Left lung (tissue), 4 donors: ENCODE measurements at regions not wholly inside any gene's neighbourhood (a gene's known extent, or its start where the extent isn't known, plus 50 kb on each side); places are given as distances from the start of the nearest gene placed in this dataset.
"Not testable (repeated sequence)": the region's sequence is repeated elsewhere in the genome, so short reads cannot be mapped to it uniquely, and the experiment has no call there.

ENCODE experiments used
- ATAC-seq: fragments of 200-7000 bp; cut with Tn5 transposase; one replicate; pipeline ENCODE4 v1.9.1; 2020; ENCODE audit warnings: moderate library complexity
- DNase-seq, 4 donors: peaks; one replicate each; pipeline ENCODE4 v3.0.0-alpha.2; 2013 to 2020
- H3K27ac ChIP-seq, 2 donors: fragments of 200-600 bp; sonication (generic) in 1 of 2; one replicate each; pipeline versions ENCODE4 v1.5.0 to v1.8.0; 2020 to 2021
- H3K27me3 ChIP-seq, 2 donors: fragments of 200-600 bp; sonication (generic) in 1 of 2; one replicate each; pipeline versions ENCODE4 v1.5.0 to v1.8.0; 2020 to 2021
- H3K36me3 ChIP-seq, 2 donors: fragments of 200-600 bp; sonication (generic) in 1 of 2; one replicate each; pipeline versions ENCODE4 v1.5.0 to v1.8.0; 2020 to 2021
- H3K4me1 ChIP-seq, 2 donors: fragments of 200-600 bp; one replicate each; pipeline ENCODE4 v1.8.0; 2021
- H3K4me3 ChIP-seq, 2 donors: fragments of 200-600 bp; sonication (generic) in 1 of 2; one replicate each; pipeline versions ENCODE4 v1.5.0 to v1.8.0; 2020 to 2021; ENCODE audit warnings: mild to moderate bottlenecking in 1 of 2
- H3K9me3 ChIP-seq, 2 donors: fragments of 200-600 bp; sonication (generic) in 1 of 2; one replicate each; pipeline versions ENCODE4 v1.5.0 to v1.8.0; 2020 to 2021
- CTCF ChIP-seq, 2 donors: fragments of 200-600 bp; sonication (generic) in 1 of 2; IDR thresholded peaks; one replicate each; pipeline versions ENCODE4 v1.5.0 to v1.8.0; 2021; ENCODE audit warnings: antibody characterized with exemption in 2 of 2
- intact Hi-C, 2 donors: fragments of 100-400 bp; cut with DNase I; formaldehyde crosslinking; loops; one replicate each; pipeline versions ENCODE4 v1.11.2 to v1.14.2; 2022
- donor health status: DM: no; HTN: yes; CAD: no.
- donor health status: DM: no; HTN: no; CAD: no.

GRCh38 chr1:118563981-118564951, 379.2 kb upstream of the SPAG17 start:
- Histone ChIP-seq H3K27me3 (no peaks in the 10 kb centered on the region), H3K27ac (no peak overlapping the region), H3K4me3 (no peak overlapping the region), H3K9me3 (no peaks in the 10 kb centered on the region), H3K36me3 (no peaks in the 10 kb centered on the region), H3K4me1 (no peaks in the 10 kb centered on the region)
- no peak for DNase-seq
- intact Hi-C loops: no loop called here
- TF ChIP-seq CTCF (IDR thresholded peaks at IDR 0.05): no peak
- ATAC-seq: no peak

DNA sequence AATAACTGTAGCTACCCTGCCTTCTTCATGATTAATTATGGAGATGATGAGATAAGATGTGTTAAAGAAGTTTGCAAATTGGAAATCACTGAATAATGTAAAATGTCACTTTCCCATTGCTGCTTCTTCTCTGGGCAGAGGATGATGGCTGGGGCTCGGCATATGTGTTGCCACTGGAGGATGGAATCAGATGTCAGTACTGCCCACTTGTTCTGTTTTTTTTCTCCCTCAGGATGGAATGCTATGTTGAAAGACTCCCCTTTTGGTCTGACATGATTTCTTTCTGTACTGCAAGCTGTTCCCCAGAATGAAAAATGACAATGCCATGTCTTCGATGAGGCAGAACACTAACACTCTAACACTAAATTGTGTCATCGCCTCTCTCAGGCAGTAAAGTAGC, 373.9 kb upstream of the SPAG17 start:
- H3K36me3 ChIP-seq: no peaks in the 10 kb centered on the region
- no peaks in the 10 kb centered on the region for H3K9me3 ChIP-seq
- no peak overlapping the region for H3K4me3 ChIP-seq
- intact Hi-C loops: no loop called here
- ATAC-seq: no peak
- H3K27ac ChIP-seq: no peak overlapping the region
- no peak for DNase-seq
- no peaks in the 10 kb centered on the region for H3K27me3 ChIP-seq
- TF ChIP-seq CTCF (IDR thresholded peaks at IDR 0.05): no peak
- no peaks in the 10 kb centered on the region for H3K4me1 ChIP-seq

- Histone ChIP-seq H3K9me3 (peaks cover 0 to 10% of the 10 kb centered on the region in 2 donors), H3K4me1 (no peaks in the 10 kb centered on the region), H3K4me3 (no peak overlapping the region), H3K27ac (no peak overlapping the region), H3K36me3 (no peaks in the 10 kb centered on the region), H3K27me3 (no peaks in the 10 kb centered on the region)
- DNase-seq: no peak
- intact Hi-C loops: no loop called here
- no peak for TF ChIP-seq CTCF (IDR thresholded peaks at IDR 0.05)
- no peak for ATAC-seq
Observed at GRCh38 chr1:118556936-118557335, 371.9 kb upstream of the SPAG17 start.

- ATAC-seq: no peak
- H3K36me3 ChIP-seq: no peaks in the 10 kb centered on the region
- H3K9me3 ChIP-seq: peaks cover 0 to 12% of the 10 kb centered on the region in 2 donors
- no peak overlapping the region for H3K27ac ChIP-seq
- H3K4me3 ChIP-seq: no peak overlapping the region
- intact Hi-C loops: no loop called here
- TF ChIP-seq CTCF (IDR thresholded peaks at IDR 0.05): no peak
- no peaks in the 10 kb centered on the region for H3K4me1 ChIP-seq
- no peaks in the 10 kb centered on the region for H3K27me3 ChIP-seq
- no peak for DNase-seq
Observed at GRCh38 chr1:118555638-118556037, 370.6 kb upstream of the SPAG17 start.

DNA sequence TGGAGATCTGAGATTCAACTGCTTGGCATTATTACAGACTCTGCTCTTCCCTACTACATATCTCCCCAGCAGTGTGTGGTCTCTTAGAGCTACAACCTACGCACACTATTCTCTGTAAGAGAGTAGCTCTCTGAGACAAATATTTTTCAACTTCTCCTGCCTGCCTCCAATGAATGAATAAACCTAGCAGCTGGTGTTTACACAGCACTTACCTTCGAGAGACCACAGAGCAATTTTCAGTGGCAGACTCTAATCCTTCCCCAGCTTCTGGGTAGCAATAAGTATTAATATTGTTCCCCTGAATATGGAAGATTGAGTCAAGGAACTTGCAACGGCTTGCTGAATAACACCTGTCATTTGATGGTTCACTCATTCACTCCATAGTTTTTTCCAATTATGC, 350.9 kb upstream of the SPAG17 start:
- DNase-seq (peak in 1 of 4 donors; percentile 2), ATAC-seq (no peak)
- no peaks in the 10 kb centered on the region for H3K36me3 ChIP-seq
- H3K27ac ChIP-seq: no peak overlapping the region
- no peaks in the 10 kb centered on the region for H3K9me3 ChIP-seq
- H3K4me3 ChIP-seq: no peak overlapping the region
- no peak for TF ChIP-seq CTCF (IDR thresholded peaks at IDR 0.05)
- H3K4me1 ChIP-seq: no peaks in the 10 kb centered on the region
- H3K27me3 ChIP-seq: no peaks in the 10 kb centered on the region
- intact Hi-C loops: no loop called here

GRCh38 chr1:118511922-118512321, 326.9 kb upstream of the SPAG17 start:
- intact Hi-C loops, DNase-seq, H3K4me3 ChIP-seq, H3K36me3 ChIP-seq, H3K27ac ChIP-seq, ATAC-seq, H3K4me1 ChIP-seq, H3K27me3 ChIP-seq: not testable (repeated sequence)
- H3K9me3 ChIP-seq: peaks cover 0 to 31% of the 10 kb centered on the region in 2 donors
